HepG2 (cell line): ENCODE measurements at regions not wholly inside any gene's neighbourhood (a gene's known extent, or its start where the extent isn't known, plus 50 kb on each side); places are given as distances from the start of the nearest gene placed in this dataset.

Experiments used
- GFI1 ChIP-seq: sonication (generic); formaldehyde crosslinking; IDR thresholded peaks from 2 replicates; pipeline ENCODE4 v1.5.0; 2020; ENCODE audit warnings: missing genetic modification reagents, mild to moderate bottlenecking, borderline replicate concordance
- KMT2B ChIP-seq: IDR thresholded peaks from 2 replicates; pipeline ENCODE4 v1.6.1; 2016; ENCODE audit warnings: missing genetic modification reagents, missing compliant biosample characterization
- MAFK ChIP-seq, 2 experiments: IDR thresholded peaks in 1 of 2; conservative IDR thresholded peaks in 1 of 2; 2 replicates each; pipeline ENCODE4 v1.6.1; 2011; ENCODE audit warnings: improper control_type of control experiment in 2 of 2, low read length in 2 of 2
- SAP130 ChIP-seq: IDR thresholded peaks from 2 replicates; pipeline ENCODE4 v1.6.1; 2016; ENCODE audit warnings: low read depth
- TF ChIP-seq, protein P1 (sequence below): sonication (generic); formaldehyde crosslinking; IDR thresholded peaks from 2 replicates; pipeline ENCODE4 v1.4.0; 2020; ENCODE audit warnings: mild to moderate bottlenecking, missing genetic modification reagents
- TF ChIP-seq, protein P2 (sequence below): IDR thresholded peaks from 2 replicates; pipeline ENCODE4 v1.6.1; 2018; ENCODE audit warnings: missing genetic modification reagents, mild to moderate bottlenecking, missing compliant biosample characterization
- TF ChIP-seq, protein P3 (sequence below): sonication (generic); formaldehyde crosslinking; IDR thresholded peaks from 2 replicates; pipeline ENCODE4 v1.4.0; 2020; ENCODE audit warnings: mild to moderate bottlenecking, low read depth, missing genetic modification reagents
- TF ChIP-seq, protein P4 (sequence below): IDR thresholded peaks from 2 replicates; pipeline ENCODE4 v1.4.0; 2020; ENCODE audit warnings: mild to moderate bottlenecking, missing genetic modification reagents

DNA sequence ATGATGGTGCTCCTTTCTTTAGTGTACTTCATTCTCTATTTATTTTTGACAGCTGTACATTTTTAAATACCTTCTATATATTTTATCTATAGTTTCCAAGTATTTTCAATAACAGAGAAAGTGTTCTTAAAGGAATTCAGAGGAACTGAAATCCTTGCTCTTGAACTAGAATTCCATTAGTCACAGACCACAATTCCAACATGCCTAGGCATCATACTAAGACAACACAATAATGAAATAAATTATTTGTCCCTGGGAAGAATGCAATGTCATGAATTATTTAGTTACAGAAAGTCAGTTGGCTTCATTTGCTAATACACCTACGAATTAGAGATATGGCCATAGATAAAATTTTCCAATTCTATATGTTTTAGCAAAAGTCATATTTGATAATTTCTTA lies 671.2 kb downstream of the EPHA7 start (continued):
- TF ChIP-seq, protein P1, sequence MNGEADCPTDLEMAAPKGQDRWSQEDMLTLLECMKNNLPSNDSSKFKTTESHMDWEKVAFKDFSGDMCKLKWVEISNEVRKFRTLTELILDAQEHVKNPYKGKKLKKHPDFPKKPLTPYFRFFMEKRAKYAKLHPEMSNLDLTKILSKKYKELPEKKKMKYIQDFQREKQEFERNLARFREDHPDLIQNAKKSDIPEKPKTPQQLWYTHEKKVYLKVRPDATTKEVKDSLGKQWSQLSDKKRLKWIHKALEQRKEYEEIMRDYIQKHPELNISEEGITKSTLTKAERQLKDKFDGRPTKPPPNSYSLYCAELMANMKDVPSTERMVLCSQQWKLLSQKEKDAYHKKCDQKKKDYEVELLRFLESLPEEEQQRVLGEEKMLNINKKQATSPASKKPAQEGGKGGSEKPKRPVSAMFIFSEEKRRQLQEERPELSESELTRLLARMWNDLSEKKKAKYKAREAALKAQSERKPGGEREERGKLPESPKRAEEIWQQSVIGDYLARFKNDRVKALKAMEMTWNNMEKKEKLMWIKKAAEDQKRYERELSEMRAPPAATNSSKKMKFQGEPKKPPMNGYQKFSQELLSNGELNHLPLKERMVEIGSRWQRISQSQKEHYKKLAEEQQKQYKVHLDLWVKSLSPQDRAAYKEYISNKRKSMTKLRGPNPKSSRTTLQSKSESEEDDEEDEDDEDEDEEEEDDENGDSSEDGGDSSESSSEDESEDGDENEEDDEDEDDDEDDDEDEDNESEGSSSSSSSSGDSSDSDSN (CRISPR knock-in tag) = no peak
- TF ChIP-seq, protein P2, sequence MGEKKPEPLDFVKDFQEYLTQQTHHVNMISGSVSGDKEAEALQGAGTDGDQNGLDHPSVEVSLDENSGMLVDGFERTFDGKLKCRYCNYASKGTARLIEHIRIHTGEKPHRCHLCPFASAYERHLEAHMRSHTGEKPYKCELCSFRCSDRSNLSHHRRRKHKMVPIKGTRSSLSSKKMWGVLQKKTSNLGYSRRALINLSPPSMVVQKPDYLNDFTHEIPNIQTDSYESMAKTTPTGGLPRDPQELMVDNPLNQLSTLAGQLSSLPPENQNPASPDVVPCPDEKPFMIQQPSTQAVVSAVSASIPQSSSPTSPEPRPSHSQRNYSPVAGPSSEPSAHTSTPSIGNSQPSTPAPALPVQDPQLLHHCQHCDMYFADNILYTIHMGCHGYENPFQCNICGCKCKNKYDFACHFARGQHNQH (CRISPR knock-in tag) = no peak
- TF ChIP-seq SAP130 (no peak), KMT2B (CRISPR knock-in tag) (no peak), MAFK (conservative IDR thresholded peaks at IDR 0.05 in 1 of 2, IDR thresholded peaks at IDR 0.05 in 1 of 2; ENCODE audit: low read length in 2 of 2) (no peak), GFI1 (no peak)
- TF ChIP-seq, protein P3, sequence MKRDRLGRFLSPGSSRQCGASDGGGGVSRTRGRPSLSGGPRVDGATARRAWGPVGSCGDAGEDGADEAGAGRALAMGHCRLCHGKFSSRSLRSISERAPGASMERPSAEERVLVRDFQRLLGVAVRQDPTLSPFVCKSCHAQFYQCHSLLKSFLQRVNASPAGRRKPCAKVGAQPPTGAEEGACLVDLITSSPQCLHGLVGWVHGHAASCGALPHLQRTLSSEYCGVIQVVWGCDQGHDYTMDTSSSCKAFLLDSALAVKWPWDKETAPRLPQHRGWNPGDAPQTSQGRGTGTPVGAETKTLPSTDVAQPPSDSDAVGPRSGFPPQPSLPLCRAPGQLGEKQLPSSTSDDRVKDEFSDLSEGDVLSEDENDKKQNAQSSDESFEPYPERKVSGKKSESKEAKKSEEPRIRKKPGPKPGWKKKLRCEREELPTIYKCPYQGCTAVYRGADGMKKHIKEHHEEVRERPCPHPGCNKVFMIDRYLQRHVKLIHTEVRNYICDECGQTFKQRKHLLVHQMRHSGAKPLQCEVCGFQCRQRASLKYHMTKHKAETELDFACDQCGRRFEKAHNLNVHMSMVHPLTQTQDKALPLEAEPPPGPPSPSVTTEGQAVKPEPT (CRISPR knock-in tag) = no peak
- TF ChIP-seq, protein P4, sequence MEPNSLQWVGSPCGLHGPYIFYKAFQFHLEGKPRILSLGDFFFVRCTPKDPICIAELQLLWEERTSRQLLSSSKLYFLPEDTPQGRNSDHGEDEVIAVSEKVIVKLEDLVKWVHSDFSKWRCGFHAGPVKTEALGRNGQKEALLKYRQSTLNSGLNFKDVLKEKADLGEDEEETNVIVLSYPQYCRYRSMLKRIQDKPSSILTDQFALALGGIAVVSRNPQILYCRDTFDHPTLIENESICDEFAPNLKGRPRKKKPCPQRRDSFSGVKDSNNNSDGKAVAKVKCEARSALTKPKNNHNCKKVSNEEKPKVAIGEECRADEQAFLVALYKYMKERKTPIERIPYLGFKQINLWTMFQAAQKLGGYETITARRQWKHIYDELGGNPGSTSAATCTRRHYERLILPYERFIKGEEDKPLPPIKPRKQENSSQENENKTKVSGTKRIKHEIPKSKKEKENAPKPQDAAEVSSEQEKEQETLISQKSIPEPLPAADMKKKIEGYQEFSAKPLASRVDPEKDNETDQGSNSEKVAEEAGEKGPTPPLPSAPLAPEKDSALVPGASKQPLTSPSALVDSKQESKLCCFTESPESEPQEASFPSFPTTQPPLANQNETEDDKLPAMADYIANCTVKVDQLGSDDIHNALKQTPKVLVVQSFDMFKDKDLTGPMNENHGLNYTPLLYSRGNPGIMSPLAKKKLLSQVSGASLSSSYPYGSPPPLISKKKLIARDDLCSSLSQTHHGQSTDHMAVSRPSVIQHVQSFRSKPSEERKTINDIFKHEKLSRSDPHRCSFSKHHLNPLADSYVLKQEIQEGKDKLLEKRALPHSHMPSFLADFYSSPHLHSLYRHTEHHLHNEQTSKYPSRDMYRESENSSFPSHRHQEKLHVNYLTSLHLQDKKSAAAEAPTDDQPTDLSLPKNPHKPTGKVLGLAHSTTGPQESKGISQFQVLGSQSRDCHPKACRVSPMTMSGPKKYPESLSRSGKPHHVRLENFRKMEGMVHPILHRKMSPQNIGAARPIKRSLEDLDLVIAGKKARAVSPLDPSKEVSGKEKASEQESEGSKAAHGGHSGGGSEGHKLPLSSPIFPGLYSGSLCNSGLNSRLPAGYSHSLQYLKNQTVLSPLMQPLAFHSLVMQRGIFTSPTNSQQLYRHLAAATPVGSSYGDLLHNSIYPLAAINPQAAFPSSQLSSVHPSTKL = no peak
